ENCODE measurements at regions not wholly inside any gene's neighbourhood (a gene's known extent, or its start where the extent isn't known, plus 50 kb on each side); places are given as distances from the start of the nearest gene placed in this dataset.

DNA sequence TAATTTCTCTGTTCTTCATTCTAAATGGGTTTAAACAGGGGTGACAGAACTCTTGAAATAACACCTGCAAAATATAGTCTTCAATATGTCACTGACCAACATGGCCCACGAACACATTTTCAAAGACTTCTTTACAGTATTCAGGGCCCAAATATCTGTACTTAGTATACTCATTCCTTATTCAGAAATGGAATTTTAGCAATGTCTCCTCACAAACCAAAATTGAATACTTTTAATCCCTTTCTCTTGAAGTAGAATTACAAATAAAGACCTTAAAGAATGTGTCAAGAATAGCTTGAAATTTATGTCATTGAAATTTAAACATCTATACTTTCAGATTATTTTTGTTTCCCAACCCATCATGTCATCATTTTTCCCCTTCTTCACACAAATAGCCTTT is 263.1 kb downstream of the LRIG3 start:
- intact Hi-C loops (cut with DNase I) = no loop called here
- WGBS, 3 donors = 48 to 63% (median 62%) methylated on average over 1 of the region's 1 CpG

DNA sequence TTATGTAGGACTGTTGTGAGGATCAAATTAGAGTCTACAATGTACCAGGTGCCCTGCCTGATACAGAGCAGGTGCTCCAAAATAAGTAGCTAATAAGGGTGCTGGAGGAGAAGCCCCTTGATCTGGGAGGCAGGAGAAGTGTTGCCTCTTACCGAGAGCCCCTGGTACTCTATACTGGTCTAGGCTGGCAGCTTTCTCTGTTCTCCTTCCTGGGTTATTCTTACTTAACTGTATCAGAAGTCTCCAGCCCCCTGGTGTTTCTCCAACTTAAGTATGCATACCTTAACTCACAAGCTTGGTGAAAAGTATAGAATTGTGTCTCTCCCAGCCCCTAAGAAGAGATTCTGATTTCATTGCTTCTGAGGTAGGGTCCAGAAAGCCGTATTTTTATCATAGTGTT is 254.9 kb downstream of the LRIG3 start:
- 77 to 83% (median 81%) methylated on average over 2 of the region's 2 CpGs for WGBS, 3 donors
- Histone ChIP-seq H3K4me1 (no peaks in the 10 kb centered on the region), H3K27me3 (ENCODE audit: insufficient read depth in 3 of 3, low read length in 2 of 3) (no peaks in the 10 kb centered on the region), H3K4me3 (no peak overlapping the region), H3K27ac (no peak overlapping the region), H3K36me3 (ENCODE audit: insufficient read depth in 1 of 2, low read depth in 1 of 2) (no peaks in the 10 kb centered on the region), H3K9me3 (no peaks in the 10 kb centered on the region)
- intact Hi-C loops (cut with DNase I) = no loop called here
- TF ChIP-seq, protein P1, sequence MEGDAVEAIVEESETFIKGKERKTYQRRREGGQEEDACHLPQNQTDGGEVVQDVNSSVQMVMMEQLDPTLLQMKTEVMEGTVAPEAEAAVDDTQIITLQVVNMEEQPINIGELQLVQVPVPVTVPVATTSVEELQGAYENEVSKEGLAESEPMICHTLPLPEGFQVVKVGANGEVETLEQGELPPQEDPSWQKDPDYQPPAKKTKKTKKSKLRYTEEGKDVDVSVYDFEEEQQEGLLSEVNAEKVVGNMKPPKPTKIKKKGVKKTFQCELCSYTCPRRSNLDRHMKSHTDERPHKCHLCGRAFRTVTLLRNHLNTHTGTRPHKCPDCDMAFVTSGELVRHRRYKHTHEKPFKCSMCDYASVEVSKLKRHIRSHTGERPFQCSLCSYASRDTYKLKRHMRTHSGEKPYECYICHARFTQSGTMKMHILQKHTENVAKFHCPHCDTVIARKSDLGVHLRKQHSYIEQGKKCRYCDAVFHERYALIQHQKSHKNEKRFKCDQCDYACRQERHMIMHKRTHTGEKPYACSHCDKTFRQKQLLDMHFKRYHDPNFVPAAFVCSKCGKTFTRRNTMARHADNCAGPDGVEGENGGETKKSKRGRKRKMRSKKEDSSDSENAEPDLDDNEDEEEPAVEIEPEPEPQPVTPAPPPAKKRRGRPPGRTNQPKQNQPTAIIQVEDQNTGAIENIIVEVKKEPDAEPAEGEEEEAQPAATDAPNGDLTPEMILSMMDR (IDR thresholded peaks at IDR 0.05) = no peak
- no peak for ATAC-seq
- DNase-seq = no peak

More for the DNA sequence above, 263.1 kb downstream of the LRIG3 start:
- H3K4me3 ChIP-seq = no peak overlapping the region
- no peak overlapping the region for H3K27ac ChIP-seq
- ATAC-seq (no peak), DNase-seq (no peak)
- H3K36me3 ChIP-seq (ENCODE audit: insufficient read depth in 1 of 2, low read depth in 1 of 2) = no peaks in the 10 kb centered on the region
- H3K4me1 ChIP-seq = no peaks in the 10 kb centered on the region
- H3K27me3 ChIP-seq (ENCODE audit: insufficient read depth in 3 of 3, low read length in 2 of 3) = no peaks in the 10 kb centered on the region
- peaks cover 10% of the 10 kb centered on the region for H3K9me3 ChIP-seq
- TF ChIP-seq, protein P1 (IDR thresholded peaks at IDR 0.05) = no peak

DNA sequence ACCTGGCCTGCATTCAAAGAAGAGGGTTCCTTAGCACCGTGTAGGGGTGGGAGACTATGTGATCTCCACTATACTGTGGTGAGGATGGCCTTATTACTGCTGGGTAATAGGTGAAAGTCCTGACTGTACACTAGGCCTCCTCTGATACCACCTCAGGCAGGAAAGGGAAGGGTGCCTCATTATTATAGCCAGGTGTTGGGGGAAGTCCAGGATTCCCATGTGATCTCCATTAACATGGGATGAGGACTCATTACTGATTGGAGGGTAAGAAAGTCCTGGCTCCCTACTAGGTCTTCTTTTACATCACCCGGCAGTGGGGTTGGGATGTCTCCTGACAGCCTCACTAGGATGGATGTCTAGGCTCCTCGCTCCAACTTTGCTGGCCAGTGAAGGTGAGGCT is 252.1 kb downstream of the LRIG3 start:
- 88 to 90% (median 88%) methylated on average over 3 of the region's 3 CpGs for WGBS, 3 donors
- Histone ChIP-seq H3K4me3 (no peak overlapping the region), H3K36me3 (ENCODE audit: insufficient read depth in 1 of 2, low read depth in 1 of 2) (no peaks in the 10 kb centered on the region), H3K27me3 (ENCODE audit: insufficient read depth in 3 of 3, low read length in 2 of 3) (no peaks in the 10 kb centered on the region), H3K27ac (no peak overlapping the region), H3K4me1 (no peaks in the 10 kb centered on the region), H3K9me3 (no peaks in the 10 kb centered on the region)
- no peak for ATAC-seq
- DNase-seq = no peak
- TF ChIP-seq, protein P1 (IDR thresholded peaks at IDR 0.05) = no peak
- intact Hi-C loops (cut with DNase I) = no loop called here

DNA sequence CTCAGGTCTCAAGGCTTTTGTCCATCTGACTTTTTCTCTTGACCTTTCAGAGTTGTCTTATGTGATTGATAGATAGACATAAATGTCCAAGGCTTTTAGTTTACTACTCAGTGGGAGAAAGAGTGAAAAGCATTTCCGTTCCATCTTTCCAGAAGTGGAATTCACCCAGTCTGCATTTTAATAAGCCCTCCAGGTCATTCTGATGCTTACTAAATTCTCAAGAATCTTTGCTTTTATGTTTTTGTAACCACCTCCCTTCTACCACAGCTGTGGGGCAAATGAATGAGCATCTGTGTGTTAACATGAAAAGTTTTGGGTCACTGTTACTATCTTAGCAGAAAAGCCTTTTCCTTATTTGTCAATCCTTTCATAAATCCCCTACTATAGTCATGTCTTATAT is 251.4 kb downstream of the LRIG3 start:
- WGBS, 3 donors = 75 to 80% (median 80%) methylated on average over 1 of the region's 1 CpG
- H3K27ac ChIP-seq = no peak overlapping the region
- H3K36me3 ChIP-seq (ENCODE audit: insufficient read depth in 1 of 2, low read depth in 1 of 2) = no peaks in the 10 kb centered on the region
- no peaks in the 10 kb centered on the region for H3K4me1 ChIP-seq
- H3K9me3 ChIP-seq = no peaks in the 10 kb centered on the region
- intact Hi-C loops (cut with DNase I) = no loop called here
- ATAC-seq = no peak
- DNase-seq = no peak
- no peak overlapping the region for H3K4me3 ChIP-seq
- TF ChIP-seq, protein P1 (IDR thresholded peaks at IDR 0.05) = no peak
- no peaks in the 10 kb centered on the region for H3K27me3 ChIP-seq (ENCODE audit: insufficient read depth in 3 of 3, low read length in 2 of 3)

DNA sequence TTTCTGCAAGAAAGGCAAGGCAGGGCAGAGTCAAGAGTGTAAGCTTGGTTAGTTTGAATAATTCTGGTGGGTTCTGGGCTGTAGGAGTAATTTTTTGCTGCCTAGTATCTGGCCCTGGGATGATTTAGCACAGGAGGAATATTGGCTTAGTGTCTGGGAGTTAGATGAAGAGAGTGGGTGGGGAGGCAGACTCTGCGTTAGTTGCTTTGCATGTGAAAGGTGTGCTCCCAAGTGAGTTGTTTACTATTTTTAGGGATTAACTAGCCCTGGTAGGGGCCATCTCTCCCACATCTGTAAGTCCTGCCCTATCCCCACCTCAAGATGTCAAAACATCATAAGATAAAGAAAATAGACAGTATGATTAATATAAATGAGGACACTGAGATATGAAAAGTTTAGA is 249.7 kb downstream of the LRIG3 start:
- ATAC-seq = no peak
- H3K27ac ChIP-seq = no peak overlapping the region
- H3K4me1 ChIP-seq = no peaks in the 10 kb centered on the region
- TF ChIP-seq, protein P1 (IDR thresholded peaks at IDR 0.05) = no peak
- intact Hi-C loops (cut with DNase I) = no loop called here
- DNase-seq = no peak
- H3K27me3 ChIP-seq (ENCODE audit: insufficient read depth in 3 of 3, low read length in 2 of 3) = no peaks in the 10 kb centered on the region
- WGBS, 3 donors = 85 to 89% (median 85%) methylated on average over 1 of the region's 1 CpG
- H3K9me3 ChIP-seq = no peaks in the 10 kb centered on the region
- no peaks in the 10 kb centered on the region for H3K36me3 ChIP-seq (ENCODE audit: insufficient read depth in 1 of 2, low read depth in 1 of 2)
- H3K4me3 ChIP-seq = no peak overlapping the region
